WI38 (cell line): ENCODE measurements at regions not wholly inside any gene's neighbourhood (a gene's known extent, or its start where the extent isn't known, plus 50 kb on each side); places are given as distances from the start of the nearest gene placed in this dataset.

Experiments
- H3K4me3 ChIP-seq: 2 replicates; pipeline ENCODE4 v1.5.1; 2011; ENCODE audit warnings: low read depth, mild to moderate bottlenecking, control low read depth, low read length
- TF ChIP-seq, protein P1 (sequence below): IDR thresholded peaks from 2 replicates; pipeline ENCODE4 v1.5.1; 2012; ENCODE audit warnings: low read depth, mild to moderate bottlenecking, control low read depth, low read length

DNA sequence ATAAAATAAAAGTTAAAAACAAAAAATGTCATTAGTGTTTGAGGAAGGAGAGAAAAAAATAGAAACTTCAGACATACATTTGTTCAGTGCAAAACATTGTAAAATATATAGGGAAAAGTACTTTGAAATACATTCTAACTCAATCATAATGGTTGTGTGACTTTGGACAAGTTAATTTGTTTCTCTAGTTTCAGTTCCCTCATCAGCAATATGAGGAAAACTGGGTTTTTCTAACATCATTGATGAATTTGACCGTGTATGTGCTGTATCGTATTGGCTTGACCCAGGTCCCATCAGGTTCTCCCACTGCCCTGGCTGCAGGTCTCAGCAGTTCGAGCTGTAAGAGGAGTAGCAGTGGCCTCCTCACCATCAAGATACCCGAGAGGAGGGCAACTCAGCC lies 173.9 kb upstream of the ATF7IP start:
- TF ChIP-seq, protein P1, sequence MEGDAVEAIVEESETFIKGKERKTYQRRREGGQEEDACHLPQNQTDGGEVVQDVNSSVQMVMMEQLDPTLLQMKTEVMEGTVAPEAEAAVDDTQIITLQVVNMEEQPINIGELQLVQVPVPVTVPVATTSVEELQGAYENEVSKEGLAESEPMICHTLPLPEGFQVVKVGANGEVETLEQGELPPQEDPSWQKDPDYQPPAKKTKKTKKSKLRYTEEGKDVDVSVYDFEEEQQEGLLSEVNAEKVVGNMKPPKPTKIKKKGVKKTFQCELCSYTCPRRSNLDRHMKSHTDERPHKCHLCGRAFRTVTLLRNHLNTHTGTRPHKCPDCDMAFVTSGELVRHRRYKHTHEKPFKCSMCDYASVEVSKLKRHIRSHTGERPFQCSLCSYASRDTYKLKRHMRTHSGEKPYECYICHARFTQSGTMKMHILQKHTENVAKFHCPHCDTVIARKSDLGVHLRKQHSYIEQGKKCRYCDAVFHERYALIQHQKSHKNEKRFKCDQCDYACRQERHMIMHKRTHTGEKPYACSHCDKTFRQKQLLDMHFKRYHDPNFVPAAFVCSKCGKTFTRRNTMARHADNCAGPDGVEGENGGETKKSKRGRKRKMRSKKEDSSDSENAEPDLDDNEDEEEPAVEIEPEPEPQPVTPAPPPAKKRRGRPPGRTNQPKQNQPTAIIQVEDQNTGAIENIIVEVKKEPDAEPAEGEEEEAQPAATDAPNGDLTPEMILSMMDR, result no peak

GRCh38 chr12:14193639-14194038 lies 171.8 kb upstream of the ATF7IP start:
- TF ChIP-seq, protein P1, result no peak
- H3K4me3 ChIP-seq, result no peak overlapping the region

More for the DNA sequence above, 173.9 kb upstream of the ATF7IP start:
- no peak overlapping the region for H3K4me3 ChIP-seq

GRCh38 chr12:14194572-14194971 lies 170.9 kb upstream of the ATF7IP start:
- TF ChIP-seq, protein P1, result no peak
- H3K4me3 ChIP-seq, result no peak overlapping the region

GRCh38 chr12:14199455-14200198 lies 165.9 kb upstream of the ATF7IP start:
- no peak overlapping the region for H3K4me3 ChIP-seq
- TF ChIP-seq, protein P1, result no peak

GRCh38 chr12:14200598-14200997 lies 164.9 kb upstream of the ATF7IP start:
- H3K4me3 ChIP-seq, result no peak overlapping the region
- TF ChIP-seq, protein P1, result no peak

DNA sequence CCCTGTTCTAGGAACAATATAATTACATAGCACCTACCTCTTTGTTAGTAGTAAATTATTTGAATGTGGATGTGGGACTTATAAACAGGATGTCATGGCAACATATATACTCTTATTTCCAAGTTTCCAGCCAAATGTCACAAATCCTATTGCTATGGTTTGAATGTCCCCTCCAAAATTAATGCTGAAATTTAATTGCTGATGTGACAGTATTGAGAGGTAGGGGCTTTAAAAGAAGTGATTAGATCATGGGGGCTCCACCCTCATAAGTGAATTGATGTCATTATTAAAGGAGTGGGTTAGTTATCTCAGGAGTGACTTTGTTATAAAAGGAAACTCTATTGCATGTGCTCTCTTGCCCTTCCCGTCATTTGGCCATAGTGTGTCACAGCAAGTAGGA lies 164.2 kb upstream of the ATF7IP start:
- H3K4me3 ChIP-seq, result no peak overlapping the region
- TF ChIP-seq, protein P1, result no peak

- no peak overlapping the region for H3K4me3 ChIP-seq
- TF ChIP-seq, protein P1, result no peak
These were observed 157.5 kb upstream of the ATF7IP start for GRCh38 chr12:14207905-14208551.
